ENCODE measurements at regions not wholly inside any gene's neighbourhood (a gene's known extent, or its start where the extent isn't known, plus 50 kb on each side); places are given as distances from the start of the nearest gene placed in this dataset.

GRCh38 chr3:16086690-16087089 lies 87.8 kb upstream of the GALNT15 start:
- TF ChIP-seq CTCF (IDR thresholded peaks at IDR 0.05) = no peak
- Mint-ChIP-seq H3K9me3 (ENCODE audit: unreplicated experiment) (peaks cover 5% of the 10 kb centered on the region), H3K27me3 (ENCODE audit: unreplicated experiment) (no peaks in the 10 kb centered on the region), H3K4me1 (ENCODE audit: unreplicated experiment) (peaks cover 13% of the 10 kb centered on the region), H3K4me3 (ENCODE audit: unreplicated experiment) (no peak overlapping the region), H3K27ac (ENCODE audit: unreplicated experiment) (no peak overlapping the region), H3K36me3 (ENCODE audit: unreplicated experiment) (peaks cover 4% of the 10 kb centered on the region)
- DNase-seq (ENCODE audit: extremely low spot score, unreplicated experiment) = no peak

- H3K27ac Mint-ChIP-seq (ENCODE audit: unreplicated experiment) = no peak overlapping the region
- H3K4me3 Mint-ChIP-seq (ENCODE audit: unreplicated experiment) = no peak overlapping the region
- peaks cover 13% of the 10 kb centered on the region for H3K4me1 Mint-ChIP-seq (ENCODE audit: unreplicated experiment)
- H3K36me3 Mint-ChIP-seq (ENCODE audit: unreplicated experiment) = no peaks in the 10 kb centered on the region
- DNase-seq (ENCODE audit: extremely low spot score, unreplicated experiment) = no peak
- H3K27me3 Mint-ChIP-seq (ENCODE audit: unreplicated experiment) = no peaks in the 10 kb centered on the region
- TF ChIP-seq CTCF (IDR thresholded peaks at IDR 0.05) = no peak
- H3K9me3 Mint-ChIP-seq (ENCODE audit: unreplicated experiment) = no peaks in the 10 kb centered on the region
Measured at GRCh38 chr3:16088496-16088895, 86.0 kb upstream of the GALNT15 start.

GRCh38 chr3:16089521-16089920 lies 85.0 kb upstream of the GALNT15 start:
- no peaks in the 10 kb centered on the region for H3K27me3 Mint-ChIP-seq (ENCODE audit: unreplicated experiment)
- H3K4me3 Mint-ChIP-seq (ENCODE audit: unreplicated experiment) = no peak overlapping the region
- no peaks in the 10 kb centered on the region for H3K36me3 Mint-ChIP-seq (ENCODE audit: unreplicated experiment)
- no peaks in the 10 kb centered on the region for H3K9me3 Mint-ChIP-seq (ENCODE audit: unreplicated experiment)
- no peak for TF ChIP-seq CTCF (IDR thresholded peaks at IDR 0.05)
- no peak for DNase-seq (ENCODE audit: extremely low spot score, unreplicated experiment)
- H3K4me1 Mint-ChIP-seq (ENCODE audit: unreplicated experiment) = peaks cover 14% of the 10 kb centered on the region
- peak overlapping the region; percentile 53 for H3K27ac Mint-ChIP-seq (ENCODE audit: unreplicated experiment)

GRCh38 chr3:16090024-16090423 lies 84.5 kb upstream of the GALNT15 start:
- Mint-ChIP-seq H3K4me3 (ENCODE audit: unreplicated experiment) (no peak overlapping the region), H3K9me3 (ENCODE audit: unreplicated experiment) (no peaks in the 10 kb centered on the region), H3K27ac (ENCODE audit: unreplicated experiment) (peak overlapping the region; percentile 53), H3K4me1 (ENCODE audit: unreplicated experiment) (peaks cover 13% of the 10 kb centered on the region), H3K27me3 (ENCODE audit: unreplicated experiment) (no peaks in the 10 kb centered on the region), H3K36me3 (ENCODE audit: unreplicated experiment) (no peaks in the 10 kb centered on the region)
- no peak for TF ChIP-seq CTCF (IDR thresholded peaks at IDR 0.05)
- DNase-seq (ENCODE audit: extremely low spot score, unreplicated experiment) = no peak

GRCh38 chr3:16090706-16091105 lies 83.8 kb upstream of the GALNT15 start:
- Mint-ChIP-seq H3K27ac (ENCODE audit: unreplicated experiment) (no peak overlapping the region), H3K4me1 (ENCODE audit: unreplicated experiment) (peaks cover 6% of the 10 kb centered on the region), H3K9me3 (ENCODE audit: unreplicated experiment) (no peaks in the 10 kb centered on the region), H3K27me3 (ENCODE audit: unreplicated experiment) (no peaks in the 10 kb centered on the region), H3K36me3 (ENCODE audit: unreplicated experiment) (no peaks in the 10 kb centered on the region), H3K4me3 (ENCODE audit: unreplicated experiment) (no peak overlapping the region)
- no peak for TF ChIP-seq CTCF (IDR thresholded peaks at IDR 0.05)
- no peak for DNase-seq (ENCODE audit: extremely low spot score, unreplicated experiment)
